ENCODE measurements at regions not wholly inside any gene's neighbourhood (a gene's known extent, or its start where the extent isn't known, plus 50 kb on each side); places are given as distances from the start of the nearest gene placed in this dataset.
"Not testable (repeated sequence)": the region's sequence is repeated elsewhere in the genome, so short reads cannot be mapped to it uniquely, and the experiment has no call there.

- Histone ChIP-seq H3K9me3 (ENCODE audit: control insufficient read depth in 1 of 2, low read length in 2 of 2) (no peaks in the 10 kb centered on the region), H3K4me3 (ENCODE audit: low read depth in 1 of 2, low read length in 2 of 2) (no peak overlapping the region), H3K27ac (ENCODE audit: low read length) (no peak overlapping the region), H3K4me1 (ENCODE audit: control insufficient read depth in 1 of 2, insufficient read depth in 2 of 2, low read length in 2 of 2) (no peaks in the 10 kb centered on the region), H3K27me3 (ENCODE audit: low read depth, low read length) (no peaks in the 10 kb centered on the region), H3K36me3 (ENCODE audit: control insufficient read depth in 1 of 2, insufficient read depth in 2 of 2, low read length in 2 of 2) (no peaks in the 10 kb centered on the region)
Measured at GRCh38 chr12:89267404-89267803, 84.9 kb downstream of the DUSP6 start.

- H3K9me3 ChIP-seq (ENCODE audit: control insufficient read depth in 1 of 2, low read length in 2 of 2); H3K4me3 ChIP-seq (ENCODE audit: low read depth in 1 of 2, low read length in 2 of 2); H3K27ac ChIP-seq (ENCODE audit: low read length); H3K36me3 ChIP-seq (ENCODE audit: control insufficient read depth in 1 of 2, insufficient read depth in 2 of 2, low read length in 2 of 2); H3K4me1 ChIP-seq (ENCODE audit: control insufficient read depth in 1 of 2, insufficient read depth in 2 of 2, low read length in 2 of 2); H3K27me3 ChIP-seq (ENCODE audit: low read depth, low read length): not testable (repeated sequence)
Measured at GRCh38 chr12:89266574-89267188, 85.6 kb downstream of the DUSP6 start.

GRCh38 chr12:89264837-89265236, 87.5 kb downstream of the DUSP6 start:
- Histone ChIP-seq H3K27ac (ENCODE audit: low read length) (no peak overlapping the region), H3K36me3 (ENCODE audit: control insufficient read depth in 1 of 2, insufficient read depth in 2 of 2, low read length in 2 of 2) (no peaks in the 10 kb centered on the region), H3K4me3 (ENCODE audit: low read depth in 1 of 2, low read length in 2 of 2) (no peak overlapping the region), H3K27me3 (ENCODE audit: low read depth, low read length) (no peaks in the 10 kb centered on the region), H3K4me1 (ENCODE audit: control insufficient read depth in 1 of 2, insufficient read depth in 2 of 2, low read length in 2 of 2) (no peaks in the 10 kb centered on the region), H3K9me3 (ENCODE audit: control insufficient read depth in 1 of 2, low read length in 2 of 2) (no peaks in the 10 kb centered on the region)

- H3K27me3 ChIP-seq (ENCODE audit: low read depth, low read length): no peaks in the 10 kb centered on the region
- H3K36me3 ChIP-seq (ENCODE audit: control insufficient read depth in 1 of 2, insufficient read depth in 2 of 2, low read length in 2 of 2): no peaks in the 10 kb centered on the region
- no peak overlapping the region for H3K27ac ChIP-seq (ENCODE audit: low read length)
- H3K4me3 ChIP-seq (ENCODE audit: low read depth in 1 of 2, low read length in 2 of 2): no peak overlapping the region
- H3K9me3 ChIP-seq (ENCODE audit: control insufficient read depth in 1 of 2, low read length in 2 of 2): no peaks in the 10 kb centered on the region
- H3K4me1 ChIP-seq (ENCODE audit: control insufficient read depth in 1 of 2, insufficient read depth in 2 of 2, low read length in 2 of 2): no peaks in the 10 kb centered on the region
Measured at GRCh38 chr12:89263900-89264299, 88.4 kb downstream of the DUSP6 start.

- Histone ChIP-seq H3K27ac (ENCODE audit: low read length) (no peak overlapping the region), H3K9me3 (ENCODE audit: control insufficient read depth in 1 of 2, low read length in 2 of 2) (no peaks in the 10 kb centered on the region), H3K4me3 (ENCODE audit: low read depth in 1 of 2, low read length in 2 of 2) (no peak overlapping the region), H3K27me3 (ENCODE audit: low read depth, low read length) (no peaks in the 10 kb centered on the region), H3K4me1 (ENCODE audit: control insufficient read depth in 1 of 2, insufficient read depth in 2 of 2, low read length in 2 of 2) (no peaks in the 10 kb centered on the region), H3K36me3 (ENCODE audit: control insufficient read depth in 1 of 2, insufficient read depth in 2 of 2, low read length in 2 of 2) (no peaks in the 10 kb centered on the region)
Measured at GRCh38 chr12:89262855-89263552, 89.3 kb downstream of the DUSP6 start.

- no peaks in the 10 kb centered on the region for H3K27me3 ChIP-seq (ENCODE audit: low read depth, low read length)
- no peak overlapping the region for H3K27ac ChIP-seq (ENCODE audit: low read length)
- no peaks in the 10 kb centered on the region for H3K4me1 ChIP-seq (ENCODE audit: control insufficient read depth in 1 of 2, insufficient read depth in 2 of 2, low read length in 2 of 2)
- no peaks in the 10 kb centered on the region for H3K9me3 ChIP-seq (ENCODE audit: control insufficient read depth in 1 of 2, low read length in 2 of 2)
- no peaks in the 10 kb centered on the region for H3K36me3 ChIP-seq (ENCODE audit: control insufficient read depth in 1 of 2, insufficient read depth in 2 of 2, low read length in 2 of 2)
- no peak overlapping the region for H3K4me3 ChIP-seq (ENCODE audit: low read depth in 1 of 2, low read length in 2 of 2)
Measured at GRCh38 chr12:89261982-89262381, 90.3 kb downstream of the DUSP6 start.

- H3K36me3 ChIP-seq (ENCODE audit: control insufficient read depth in 1 of 2, insufficient read depth in 2 of 2, low read length in 2 of 2): no peaks in the 10 kb centered on the region
- no peak overlapping the region for H3K27ac ChIP-seq (ENCODE audit: low read length)
- H3K4me3 ChIP-seq (ENCODE audit: low read depth in 1 of 2, low read length in 2 of 2): no peak overlapping the region
- H3K9me3 ChIP-seq (ENCODE audit: control insufficient read depth in 1 of 2, low read length in 2 of 2): no peaks in the 10 kb centered on the region
- H3K4me1 ChIP-seq (ENCODE audit: control insufficient read depth in 1 of 2, insufficient read depth in 2 of 2, low read length in 2 of 2): no peaks in the 10 kb centered on the region
- H3K27me3 ChIP-seq (ENCODE audit: low read depth, low read length): no peaks in the 10 kb centered on the region
Measured at GRCh38 chr12:89260841-89261637, 91.3 kb downstream of the DUSP6 start.

GRCh38 chr12:89259821-89260220, 92.5 kb downstream of the DUSP6 start:
- no peak overlapping the region for H3K4me3 ChIP-seq (ENCODE audit: low read depth in 1 of 2, low read length in 2 of 2)
- H3K27me3 ChIP-seq (ENCODE audit: low read depth, low read length): no peaks in the 10 kb centered on the region
- H3K27ac ChIP-seq (ENCODE audit: low read length): no peak overlapping the region
- H3K9me3 ChIP-seq (ENCODE audit: control insufficient read depth in 1 of 2, low read length in 2 of 2): no peaks in the 10 kb centered on the region
- no peaks in the 10 kb centered on the region for H3K4me1 ChIP-seq (ENCODE audit: control insufficient read depth in 1 of 2, insufficient read depth in 2 of 2, low read length in 2 of 2)
- no peaks in the 10 kb centered on the region for H3K36me3 ChIP-seq (ENCODE audit: control insufficient read depth in 1 of 2, insufficient read depth in 2 of 2, low read length in 2 of 2)

GRCh38 chr12:89258240-89258969, 93.9 kb downstream of the DUSP6 start:
- no peak overlapping the region for H3K27ac ChIP-seq (ENCODE audit: low read length)
- H3K9me3 ChIP-seq (ENCODE audit: control insufficient read depth in 1 of 2, low read length in 2 of 2): no peaks in the 10 kb centered on the region
- no peaks in the 10 kb centered on the region for H3K36me3 ChIP-seq (ENCODE audit: control insufficient read depth in 1 of 2, insufficient read depth in 2 of 2, low read length in 2 of 2)
- H3K4me1 ChIP-seq (ENCODE audit: control insufficient read depth in 1 of 2, insufficient read depth in 2 of 2, low read length in 2 of 2): no peaks in the 10 kb centered on the region
- H3K4me3 ChIP-seq (ENCODE audit: low read depth in 1 of 2, low read length in 2 of 2): no peak overlapping the region
- no peaks in the 10 kb centered on the region for H3K27me3 ChIP-seq (ENCODE audit: low read depth, low read length)

GRCh38 chr12:89257340-89257739, 95.0 kb downstream of the DUSP6 start:
- H3K4me1 ChIP-seq (ENCODE audit: control insufficient read depth in 1 of 2, insufficient read depth in 2 of 2, low read length in 2 of 2): no peaks in the 10 kb centered on the region
- no peaks in the 10 kb centered on the region for H3K36me3 ChIP-seq (ENCODE audit: control insufficient read depth in 1 of 2, insufficient read depth in 2 of 2, low read length in 2 of 2)
- no peaks in the 10 kb centered on the region for H3K27me3 ChIP-seq (ENCODE audit: low read depth, low read length)
- H3K9me3 ChIP-seq (ENCODE audit: control insufficient read depth in 1 of 2, low read length in 2 of 2): no peaks in the 10 kb centered on the region
- H3K27ac ChIP-seq (ENCODE audit: low read length): no peak overlapping the region
- H3K4me3 ChIP-seq (ENCODE audit: low read depth in 1 of 2, low read length in 2 of 2): no peak overlapping the region

- Histone ChIP-seq H3K4me3 (ENCODE audit: low read depth in 1 of 2, low read length in 2 of 2) (no peak overlapping the region), H3K27me3 (ENCODE audit: low read depth, low read length) (no peaks in the 10 kb centered on the region), H3K4me1 (ENCODE audit: control insufficient read depth in 1 of 2, insufficient read depth in 2 of 2, low read length in 2 of 2) (peaks cover 0 to 1% of the 10 kb centered on the region in 2 donors), H3K36me3 (ENCODE audit: control insufficient read depth in 1 of 2, insufficient read depth in 2 of 2, low read length in 2 of 2) (no peaks in the 10 kb centered on the region), H3K9me3 (ENCODE audit: control insufficient read depth in 1 of 2, low read length in 2 of 2) (no peaks in the 10 kb centered on the region), H3K27ac (ENCODE audit: low read length) (no peak overlapping the region)
Measured at GRCh38 chr12:89256060-89256459, 96.2 kb downstream of the DUSP6 start.
